CD4-positive, alpha-beta memory T cell (primary cell): ENCODE measurements at regions not wholly inside any gene's neighbourhood (a gene's known extent, or its start where the extent isn't known, plus 50 kb on each side); places are given as distances from the start of the nearest gene placed in this dataset.

Experiments used
- CTCF ChIA-PET: fragments of 350-600 bp; sonication (Branson Sonifier 250); formaldehyde crosslinking; loops from one replicate; lab custom pipeline; 2021; ENCODE audit warnings: inconsistent platforms; ENCODE audit not compliant: partially characterized antibody; lab: Charles Lee
- POLR2A ChIA-PET: fragments of 350-600 bp; sonication (Branson Sonifier 250); formaldehyde crosslinking; loops from one replicate; lab custom pipeline; 2021; ENCODE audit not compliant: partially characterized antibody; lab: Charles Lee
- DNase-seq, 5 donors: peaks; one replicate each; pipeline versions ENCODE4 v3.0.0 to v3.0.0-alpha.2; 2020 to 2022; ENCODE audit warnings: mixed read lengths in 1 of 5
- H3K27ac ChIP-seq: one replicate; pipeline ENCODE4 v1.7.0; 2013; ENCODE audit warnings: low read depth, low read length
- H3K27me3 ChIP-seq: 2 replicates; pipeline ENCODE4 v1.7.0; 2013; ENCODE audit warnings: mild to moderate bottlenecking, low read length, moderate library complexity; ENCODE audit not compliant: insufficient read depth
- H3K36me3 ChIP-seq: 2 replicates; pipeline ENCODE4 v1.7.0; 2013; ENCODE audit warnings: mild to moderate bottlenecking, low read length, moderate library complexity; ENCODE audit not compliant: insufficient read depth
- H3K4me1 ChIP-seq: 2 replicates; pipeline ENCODE4 v1.7.0; 2013; ENCODE audit warnings: mild to moderate bottlenecking, low read length, moderate library complexity; ENCODE audit not compliant: insufficient read depth
- H3K4me3 ChIP-seq, 2 donors: one replicate each; pipeline ENCODE4 v1.7.0; 2013; ENCODE audit warnings: low read length in 2 of 2, mild to moderate bottlenecking in 1 of 2
- H3K9me3 ChIP-seq, 2 donors: one replicate each; pipeline ENCODE4 v1.7.0; 2013; ENCODE audit warnings: low read length in 2 of 2, control low read depth in 1 of 2; ENCODE audit not compliant: control insufficient read depth in 1 of 2
- H3K27ac Mint-ChIP-seq, 7 donors: one replicate each; pipeline ENCODE4 v1.8.0; 2020 to 2021; ENCODE audit warnings: mixed read lengths in 7 of 7, mild to moderate bottlenecking in 6 of 7, inconsistent platforms in 3 of 7, moderate library complexity in 3 of 7
- H3K27me3 Mint-ChIP-seq, 2 donors: one replicate each; pipeline ENCODE4 v1.8.0; 2020 to 2021; ENCODE audit warnings: mixed read lengths in 2 of 2
- H3K36me3 Mint-ChIP-seq, 2 donors: one replicate each; pipeline ENCODE4 v1.8.0; 2020 to 2021; ENCODE audit warnings: mixed read lengths in 2 of 2, inconsistent platforms in 1 of 2, mild to moderate bottlenecking in 1 of 2
- H3K4me1 Mint-ChIP-seq, 4 donors: one replicate each; pipeline ENCODE4 v1.8.0; 2020 to 2021; ENCODE audit warnings: mixed read lengths in 4 of 4, mild to moderate bottlenecking in 1 of 4
- H3K4me3 Mint-ChIP-seq, 8 donors: one replicate each; pipeline ENCODE4 v1.8.0; 2020 to 2021; ENCODE audit warnings: mixed read lengths in 8 of 8, mild to moderate bottlenecking in 7 of 8, moderate library complexity in 6 of 8, inconsistent platforms in 3 of 8
- H3K9me3 Mint-ChIP-seq, 8 donors: one replicate each; pipeline ENCODE4 v1.8.0; 2020 to 2021; ENCODE audit warnings: mixed read lengths in 8 of 8, mild to moderate bottlenecking in 5 of 8, inconsistent platforms in 3 of 8, moderate library complexity in 1 of 8
- intact Hi-C: fragments of 100-400 bp; cut with micrococcal nuclease; formaldehyde crosslinking; loops from one replicate; pipeline ENCODE4 v1.15.1; 2023

DNA sequence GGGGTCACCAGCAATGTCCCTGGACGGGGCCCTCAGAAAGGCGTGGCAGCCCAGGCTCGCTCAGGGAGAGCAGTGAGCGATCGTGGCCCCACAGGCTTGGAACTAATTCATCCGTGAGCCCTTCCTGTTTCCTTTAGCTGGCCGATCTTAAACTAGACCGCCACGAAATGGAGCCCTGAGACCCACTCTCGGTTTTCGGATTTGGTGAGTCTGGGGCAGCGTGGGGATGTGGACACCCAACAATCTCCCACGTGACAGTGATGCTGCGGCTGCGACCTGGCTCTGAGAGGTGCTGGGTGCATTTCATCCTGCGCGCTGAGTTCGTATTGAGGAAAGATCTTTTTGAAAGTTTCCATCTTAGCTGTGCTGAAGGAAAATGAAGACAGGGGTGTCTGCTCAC is 501.3 kb upstream of the B3GAT1 start:
- Mint-ChIP-seq H3K27ac (no peak overlapping the region), H3K36me3 (no peaks in the 10 kb centered on the region), H3K4me1 (no peaks in the 10 kb centered on the region), H3K4me3 (no peak overlapping the region), H3K27me3 (peaks cover 10 to 12% of the 10 kb centered on the region in 2 donors), H3K9me3 (peaks cover 0 to 3% (median 0%) of the 10 kb centered on the region in 8 donors)
- Histone ChIP-seq H3K27ac (no peak overlapping the region), H3K4me1 (no peaks in the 10 kb centered on the region), H3K9me3 (no peaks in the 10 kb centered on the region), H3K27me3 (no peaks in the 10 kb centered on the region), H3K36me3 (no peaks in the 10 kb centered on the region), H3K4me3 (no peak overlapping the region)
- intact Hi-C loops: no loop called here
- ChIA-PET CTCF (no interaction called here), POLR2A (no interaction called here)
- no peak for DNase-seq

- Histone ChIP-seq H3K27ac (no peak overlapping the region), H3K4me1 (no peaks in the 10 kb centered on the region), H3K36me3 (no peaks in the 10 kb centered on the region), H3K27me3 (no peaks in the 10 kb centered on the region), H3K4me3 (no peak overlapping the region), H3K9me3 (no peaks in the 10 kb centered on the region)
- Mint-ChIP-seq H3K27me3 (peaks cover 12 to 15% of the 10 kb centered on the region in 2 donors), H3K27ac (no peak overlapping the region), H3K4me1 (no peaks in the 10 kb centered on the region), H3K36me3 (no peaks in the 10 kb centered on the region), H3K4me3 (no peak overlapping the region), H3K9me3 (peaks cover 0 to 3% (median 0%) of the 10 kb centered on the region in 8 donors)
- no peak for DNase-seq
- intact Hi-C loops: no loop called here
- ChIA-PET CTCF (no interaction called here), POLR2A (no interaction called here)
Measured at GRCh38 chr11:134911514-134912180, 499.6 kb upstream of the B3GAT1 start.

GRCh38 chr11:134908583-134908982 is 496.5 kb upstream of the B3GAT1 start:
- ChIA-PET POLR2A (no interaction called here), CTCF (no interaction called here)
- Mint-ChIP-seq H3K4me1 (no peaks in the 10 kb centered on the region), H3K36me3 (no peaks in the 10 kb centered on the region), H3K27me3 (peaks cover 8 to 10% of the 10 kb centered on the region in 2 donors), H3K4me3 (no peak overlapping the region), H3K9me3 (peaks cover 0 to 2% (median 0%) of the 10 kb centered on the region in 8 donors), H3K27ac (no peak overlapping the region)
- no peak for DNase-seq
- H3K27ac ChIP-seq: no peak overlapping the region
- intact Hi-C loops: no loop called here
- no peak overlapping the region for H3K4me3 ChIP-seq
- no peaks in the 10 kb centered on the region for H3K27me3 ChIP-seq
- H3K9me3 ChIP-seq: no peaks in the 10 kb centered on the region
- no peaks in the 10 kb centered on the region for H3K4me1 ChIP-seq
- H3K36me3 ChIP-seq: no peaks in the 10 kb centered on the region

GRCh38 chr11:134907636-134908035 is 495.6 kb upstream of the B3GAT1 start:
- H3K9me3 ChIP-seq: no peaks in the 10 kb centered on the region
- H3K27ac ChIP-seq: no peak overlapping the region
- no peaks in the 10 kb centered on the region for H3K4me1 ChIP-seq
- no peak overlapping the region for H3K4me3 ChIP-seq
- no peaks in the 10 kb centered on the region for H3K36me3 ChIP-seq
- DNase-seq: no peak
- no peak overlapping the region for H3K4me3 Mint-ChIP-seq
- no peak overlapping the region for H3K27ac Mint-ChIP-seq
- ChIA-PET POLR2A (no interaction called here), CTCF (no interaction called here)
- no peaks in the 10 kb centered on the region for H3K36me3 Mint-ChIP-seq
- intact Hi-C loops: no loop called here
- no peaks in the 10 kb centered on the region for H3K9me3 Mint-ChIP-seq
- H3K4me1 Mint-ChIP-seq: no peaks in the 10 kb centered on the region
- H3K27me3 Mint-ChIP-seq: peaks cover 5 to 7% of the 10 kb centered on the region in 2 donors
- no peaks in the 10 kb centered on the region for H3K27me3 ChIP-seq

DNA sequence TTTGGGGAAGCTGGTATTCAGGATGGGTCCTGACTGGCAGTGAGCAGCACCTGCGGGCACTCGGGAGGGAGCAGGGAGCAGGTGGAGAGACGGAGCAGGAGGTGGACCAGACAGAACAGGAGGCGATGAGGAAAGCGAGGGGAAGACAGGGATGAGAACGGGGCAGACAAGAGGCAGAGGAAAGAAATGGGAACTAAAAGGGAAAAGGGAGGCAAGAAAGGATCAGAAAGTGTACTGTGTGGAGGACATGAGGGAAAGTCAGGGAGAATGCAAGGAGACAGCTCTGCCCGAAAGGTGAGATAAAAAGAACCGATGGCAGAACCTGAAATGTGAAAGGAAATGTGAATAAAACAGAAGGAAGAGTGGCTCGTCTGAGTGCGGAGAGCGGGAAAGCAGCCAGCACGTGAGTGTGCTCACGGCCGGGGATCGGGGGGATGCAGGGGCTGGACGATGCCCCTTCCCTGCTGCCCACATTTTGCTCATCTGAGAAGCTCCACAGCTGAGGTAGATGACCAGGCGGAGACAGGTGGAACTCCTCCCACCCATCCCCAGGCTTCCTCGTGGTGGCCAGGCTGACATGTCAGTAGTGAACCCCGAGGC is 494.4 kb upstream of the B3GAT1 start:
- Mint-ChIP-seq H3K4me3 (no peak overlapping the region), H3K27me3 (peaks cover 8 to 11% of the 10 kb centered on the region in 2 donors), H3K36me3 (no peaks in the 10 kb centered on the region), H3K27ac (no peak overlapping the region), H3K4me1 (no peaks in the 10 kb centered on the region), H3K9me3 (no peaks in the 10 kb centered on the region)
- no peak for DNase-seq
- ChIA-PET CTCF (no interaction called here), POLR2A (no interaction called here)
- no peaks in the 10 kb centered on the region for H3K4me1 ChIP-seq
- H3K9me3 ChIP-seq: no peaks in the 10 kb centered on the region
- H3K27ac ChIP-seq: no peak overlapping the region
- intact Hi-C loops: no loop called here
- H3K36me3 ChIP-seq: no peaks in the 10 kb centered on the region
- H3K27me3 ChIP-seq: no peaks in the 10 kb centered on the region
- no peak overlapping the region for H3K4me3 ChIP-seq

GRCh38 chr11:134905928-134906327 is 493.9 kb upstream of the B3GAT1 start:
- Mint-ChIP-seq H3K27ac (no peak overlapping the region), H3K4me3 (no peak overlapping the region), H3K9me3 (no peaks in the 10 kb centered on the region), H3K36me3 (no peaks in the 10 kb centered on the region), H3K4me1 (no peaks in the 10 kb centered on the region), H3K27me3 (peaks cover 10 to 11% of the 10 kb centered on the region in 2 donors)
- no peaks in the 10 kb centered on the region for H3K4me1 ChIP-seq
- intact Hi-C loops: no loop called here
- no peak overlapping the region for H3K4me3 ChIP-seq
- no peaks in the 10 kb centered on the region for H3K9me3 ChIP-seq
- no peak overlapping the region for H3K27ac ChIP-seq
- H3K27me3 ChIP-seq: no peaks in the 10 kb centered on the region
- DNase-seq: no peak
- ChIA-PET POLR2A (no interaction called here), CTCF (no interaction called here)
- no peaks in the 10 kb centered on the region for H3K36me3 ChIP-seq

DNA sequence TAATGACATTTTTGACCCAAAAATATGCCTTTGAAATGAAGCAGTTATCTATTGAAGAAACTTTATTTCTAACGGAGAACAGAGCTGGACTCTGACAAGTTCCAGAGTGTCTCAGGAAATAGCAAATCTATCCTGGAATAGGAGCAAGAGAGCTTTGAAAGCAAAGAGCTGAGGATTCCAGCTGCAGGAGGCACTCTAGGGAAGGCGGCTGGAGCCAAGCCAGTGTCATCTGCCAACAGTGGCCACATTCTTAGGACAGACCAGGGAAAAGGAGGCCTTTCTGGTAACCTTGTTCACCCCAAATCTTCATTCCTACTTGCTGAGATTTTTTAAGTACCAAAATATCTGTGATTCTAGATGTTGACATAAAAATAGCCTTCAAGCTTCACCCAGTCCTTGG is 493.5 kb upstream of the B3GAT1 start:
- H3K9me3 ChIP-seq: no peaks in the 10 kb centered on the region
- intact Hi-C loops: no loop called here
- H3K27me3 ChIP-seq: no peaks in the 10 kb centered on the region
- ChIA-PET CTCF (no interaction called here), POLR2A (no interaction called here)
- Mint-ChIP-seq H3K27ac (no peak overlapping the region), H3K4me1 (no peaks in the 10 kb centered on the region), H3K36me3 (no peaks in the 10 kb centered on the region), H3K9me3 (no peaks in the 10 kb centered on the region), H3K27me3 (peaks cover 11% of the 10 kb centered on the region in 2 donors), H3K4me3 (no peak overlapping the region)
- no peak for DNase-seq
- no peak overlapping the region for H3K27ac ChIP-seq
- no peaks in the 10 kb centered on the region for H3K36me3 ChIP-seq
- no peaks in the 10 kb centered on the region for H3K4me1 ChIP-seq
- H3K4me3 ChIP-seq: no peak overlapping the region
